ENCODE measurements at regions not wholly inside any gene's neighbourhood (a gene's known extent, or its start where the extent isn't known, plus 50 kb on each side); places are given as distances from the start of the nearest gene placed in this dataset.

GRCh38 chr12:127928615-127929571 lies 338.1 kb upstream of the TMEM132C start:
- TF ChIP-seq CTCF (IDR thresholded peaks at IDR 0.05) = no peak
- Mint-ChIP-seq H3K36me3 (no peaks in the 10 kb centered on the region), H3K4me3 (no peak overlapping the region), H3K4me1 (no peaks in the 10 kb centered on the region), H3K9me3 (no peaks in the 10 kb centered on the region), H3K27me3 (ENCODE audit: low read depth in 2 of 2) (no peaks in the 10 kb centered on the region), H3K27ac (no peak overlapping the region)
- Histone ChIP-seq H3K4me1 (ENCODE audit: control insufficient read depth, insufficient read depth, low read length) (no peaks in the 10 kb centered on the region), H3K27me3 (ENCODE audit: control insufficient read depth, insufficient read depth, low read length) (no peaks in the 10 kb centered on the region), H3K27ac (ENCODE audit: low read length) (no peak overlapping the region), H3K36me3 (ENCODE audit: control insufficient read depth, insufficient read depth, low read length) (no peaks in the 10 kb centered on the region), H3K9me3 (ENCODE audit: control insufficient read depth, insufficient read depth, low read length) (no peaks in the 10 kb centered on the region), H3K4me3 (ENCODE audit: low read length) (no peak overlapping the region)
- ATAC-seq = no peak
- intact Hi-C loops (cut with micrococcal nuclease) = no loop called here
- no peak for DNase-seq
- WGBS (ENCODE audit: insufficient coverage) = 86% methylated on average over 1 of the region's 3 CpGs

GRCh38 chr12:127930122-127930521 lies 336.8 kb upstream of the TMEM132C start:
- ATAC-seq = no peak
- no peaks in the 10 kb centered on the region for H3K36me3 ChIP-seq (ENCODE audit: control insufficient read depth, insufficient read depth, low read length)
- no peak overlapping the region for H3K4me3 ChIP-seq (ENCODE audit: low read length)
- no peaks in the 10 kb centered on the region for H3K27me3 Mint-ChIP-seq (ENCODE audit: low read depth in 2 of 2)
- intact Hi-C loops (cut with micrococcal nuclease) = no loop called here
- no peaks in the 10 kb centered on the region for H3K27me3 ChIP-seq (ENCODE audit: control insufficient read depth, insufficient read depth, low read length)
- TF ChIP-seq CTCF (IDR thresholded peaks at IDR 0.05) = no peak
- no peak for DNase-seq
- H3K27ac Mint-ChIP-seq = no peak overlapping the region
- H3K9me3 Mint-ChIP-seq = no peaks in the 10 kb centered on the region
- WGBS (ENCODE audit: insufficient coverage) = 64% methylated on average over 5 of the region's 5 CpGs
- H3K9me3 ChIP-seq (ENCODE audit: control insufficient read depth, insufficient read depth, low read length) = no peaks in the 10 kb centered on the region
- H3K4me3 Mint-ChIP-seq = no peak overlapping the region
- no peaks in the 10 kb centered on the region for H3K4me1 ChIP-seq (ENCODE audit: control insufficient read depth, insufficient read depth, low read length)
- H3K36me3 Mint-ChIP-seq = no peaks in the 10 kb centered on the region
- H3K27ac ChIP-seq (ENCODE audit: low read length) = no peak overlapping the region
- no peaks in the 10 kb centered on the region for H3K4me1 Mint-ChIP-seq

GRCh38 chr12:127934409-127934808 lies 332.6 kb upstream of the TMEM132C start:
- H3K9me3 ChIP-seq (ENCODE audit: control insufficient read depth, insufficient read depth, low read length) = peaks cover 4% of the 10 kb centered on the region
- Mint-ChIP-seq H3K27ac (no peak overlapping the region), H3K27me3 (ENCODE audit: low read depth in 2 of 2) (no peaks in the 10 kb centered on the region), H3K4me3 (no peak overlapping the region), H3K4me1 (no peaks in the 10 kb centered on the region), H3K9me3 (no peaks in the 10 kb centered on the region), H3K36me3 (no peaks in the 10 kb centered on the region)
- DNase-seq = no peak
- no peaks in the 10 kb centered on the region for H3K4me1 ChIP-seq (ENCODE audit: control insufficient read depth, insufficient read depth, low read length)
- WGBS (ENCODE audit: insufficient coverage) = no CpG with 5 or more reads among the region's 1 CpG
- H3K27me3 ChIP-seq (ENCODE audit: control insufficient read depth, insufficient read depth, low read length) = no peaks in the 10 kb centered on the region
- no peak for ATAC-seq
- intact Hi-C loops (cut with micrococcal nuclease) = no loop called here
- H3K4me3 ChIP-seq (ENCODE audit: low read length) = no peak overlapping the region
- H3K27ac ChIP-seq (ENCODE audit: low read length) = no peak overlapping the region
- no peaks in the 10 kb centered on the region for H3K36me3 ChIP-seq (ENCODE audit: control insufficient read depth, insufficient read depth, low read length)
- TF ChIP-seq CTCF (IDR thresholded peaks at IDR 0.05) = no peak

- no peak for ATAC-seq
- DNase-seq = no peak
- 71% methylated on average over 2 of the region's 2 CpGs for WGBS (ENCODE audit: insufficient coverage)
- TF ChIP-seq CTCF (IDR thresholded peaks at IDR 0.05) = no peak
- Histone ChIP-seq H3K4me3 (ENCODE audit: low read length) (no peak overlapping the region), H3K9me3 (ENCODE audit: control insufficient read depth, insufficient read depth, low read length) (peaks cover 5% of the 10 kb centered on the region), H3K27ac (ENCODE audit: low read length) (no peak overlapping the region), H3K4me1 (ENCODE audit: control insufficient read depth, insufficient read depth, low read length) (no peaks in the 10 kb centered on the region), H3K36me3 (ENCODE audit: control insufficient read depth, insufficient read depth, low read length) (no peaks in the 10 kb centered on the region), H3K27me3 (ENCODE audit: control insufficient read depth, insufficient read depth, low read length) (no peaks in the 10 kb centered on the region)
- no peaks in the 10 kb centered on the region for H3K27me3 Mint-ChIP-seq (ENCODE audit: low read depth in 2 of 2)
- H3K4me3 Mint-ChIP-seq = no peak overlapping the region
- intact Hi-C loops (cut with micrococcal nuclease) = no loop called here
- H3K4me1 Mint-ChIP-seq = no peaks in the 10 kb centered on the region
- no peaks in the 10 kb centered on the region for H3K36me3 Mint-ChIP-seq
- no peak overlapping the region for H3K27ac Mint-ChIP-seq
- no peaks in the 10 kb centered on the region for H3K9me3 Mint-ChIP-seq
These were observed 330.5 kb upstream of the TMEM132C start for GRCh38 chr12:127936463-127936862.

All from natural killer cell (primary cell).